NCI-H1436 (cell line): ENCODE measurements at regions not wholly inside any gene's neighbourhood (a gene's known extent, or its start where the extent isn't known, plus 50 kb on each side); places are given as distances from the start of the nearest gene placed in this dataset.
"Not testable (repeated sequence)": the region's sequence is repeated elsewhere in the genome, so short reads cannot be mapped to it uniquely, and the experiment has no call there.

ENCODE experiments used
- DNase-seq: peaks from one replicate; lab custom pipeline; 2025; lab: John Stamatoyannopoulos, UW

- no peak for DNase-seq
Measured at GRCh38 chr9:108765265-108765664, 90.5 kb downstream of the ACTL7B start.

DNA sequence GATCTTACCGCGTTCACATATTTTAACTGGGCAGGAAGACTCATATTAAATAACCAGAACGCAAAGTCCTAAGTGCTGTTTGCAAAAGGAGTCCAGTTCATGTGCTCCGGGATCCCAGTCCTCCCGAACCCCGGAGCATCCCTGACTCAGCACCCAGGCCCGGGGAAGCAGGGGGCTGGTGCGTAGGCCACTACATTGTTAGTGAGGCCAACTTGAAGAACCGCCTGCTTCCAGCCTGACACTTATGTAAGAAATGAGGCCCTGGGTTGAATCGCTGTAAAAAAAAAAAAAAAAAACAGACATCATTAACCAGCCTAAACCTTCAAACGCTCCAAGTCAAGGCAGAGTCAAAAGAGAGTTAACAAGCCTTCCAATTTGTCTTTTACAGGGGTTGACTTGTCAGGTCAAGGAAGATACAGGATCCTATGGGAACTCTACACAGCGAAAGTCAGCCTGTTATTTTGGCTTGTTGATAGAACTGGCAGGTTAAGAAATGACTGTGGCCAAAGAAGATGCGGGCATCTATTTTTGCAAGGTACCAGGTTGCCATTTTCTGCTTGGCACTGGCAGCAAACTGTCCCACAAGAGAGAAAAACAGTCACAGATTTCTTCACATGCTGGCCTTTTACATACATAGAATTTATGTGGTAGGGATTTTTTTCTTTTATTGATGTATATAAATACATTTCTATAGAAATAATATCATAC is 93.3 kb downstream of the ACTL7B start:
- DNase-seq = no peak

- peak; percentile 46 for DNase-seq
Measured at GRCh38 chr9:108761655-108762347, 94.0 kb downstream of the ACTL7B start.

- no peak for DNase-seq
Measured at GRCh38 chr9:108760841-108761240, 94.9 kb downstream of the ACTL7B start.

GRCh38 chr9:108759835-108760234 is 96.0 kb downstream of the ACTL7B start:
- no peak for DNase-seq

- no peak for DNase-seq
Measured at GRCh38 chr9:108759399-108759798, 96.4 kb downstream of the ACTL7B start.

DNA sequence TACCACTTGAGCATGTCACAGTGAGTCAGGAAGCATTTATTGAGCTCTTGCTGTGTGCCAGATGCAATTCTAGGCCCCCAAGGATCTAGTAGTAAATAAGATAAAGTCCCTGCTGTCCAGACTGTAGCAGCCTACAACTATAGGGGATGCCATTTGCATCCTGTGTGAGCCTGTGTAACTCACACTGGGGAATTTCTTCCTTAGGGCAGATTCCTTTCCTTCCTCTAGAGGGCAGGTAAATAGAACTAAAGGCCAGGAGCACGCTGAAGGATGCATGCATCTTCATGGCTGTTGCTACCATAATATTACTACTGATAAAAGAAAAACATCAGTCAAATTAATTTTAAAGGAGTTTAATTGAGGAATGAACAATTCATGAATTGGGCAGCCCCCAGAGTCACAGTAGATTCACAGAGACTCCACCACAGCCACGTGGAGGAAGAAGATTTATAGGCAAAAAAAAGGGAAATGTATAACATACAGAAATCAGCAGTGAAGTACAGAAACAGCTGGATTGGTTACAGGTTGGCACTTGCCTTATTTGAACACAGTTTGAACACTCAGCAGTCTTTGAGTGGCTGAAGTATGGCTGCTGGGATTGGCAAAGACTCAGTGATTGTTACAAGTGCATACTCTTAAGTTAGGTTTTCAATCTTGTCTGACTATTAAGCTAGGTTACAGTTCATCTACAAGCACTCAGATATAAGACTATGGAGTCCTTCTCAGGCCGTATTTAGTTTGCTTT is 98.9 kb downstream of the ACTL7B start:
- no peak for DNase-seq

DNA sequence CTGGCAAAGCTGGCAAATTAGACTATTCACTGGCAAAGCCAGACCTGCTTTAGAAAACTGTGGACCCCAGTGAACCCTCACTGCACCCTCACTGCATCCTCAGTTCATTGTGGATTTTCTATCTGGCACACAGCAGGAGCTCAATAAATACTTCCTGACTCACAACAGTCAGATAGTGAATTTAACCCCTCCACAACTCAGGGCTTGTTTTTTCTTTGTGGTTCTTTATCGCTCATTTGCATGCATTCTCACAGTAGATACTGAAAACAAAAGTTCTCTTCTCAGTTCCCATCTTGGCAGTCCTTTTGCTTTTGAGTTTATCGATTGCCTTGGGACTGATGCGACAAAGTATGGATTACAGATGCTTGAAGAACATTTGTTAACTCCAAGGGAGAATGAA is 99.8 kb downstream of the ACTL7B start:
- DNase-seq = no peak

DNA sequence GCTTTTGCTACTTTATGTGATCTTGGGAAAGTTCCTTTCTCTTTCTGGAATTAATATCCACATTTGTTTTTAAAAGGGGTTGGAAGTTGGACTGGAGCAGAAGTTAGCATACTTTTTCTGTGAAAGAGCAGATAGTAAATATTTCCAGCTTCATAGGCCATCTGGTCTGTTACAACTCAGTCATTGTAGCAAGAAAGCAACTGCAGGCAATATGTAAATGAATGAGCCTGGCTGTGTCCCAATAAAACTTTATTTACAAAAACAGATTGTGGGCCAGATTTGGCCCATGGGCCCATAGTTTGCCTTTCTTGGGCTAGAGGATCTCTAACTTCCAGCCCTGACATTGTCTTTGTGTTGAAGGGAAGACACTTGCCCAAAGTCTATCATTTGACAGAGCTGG is 104.4 kb downstream of the ACTL7B start:
- no peak for DNase-seq

DNA sequence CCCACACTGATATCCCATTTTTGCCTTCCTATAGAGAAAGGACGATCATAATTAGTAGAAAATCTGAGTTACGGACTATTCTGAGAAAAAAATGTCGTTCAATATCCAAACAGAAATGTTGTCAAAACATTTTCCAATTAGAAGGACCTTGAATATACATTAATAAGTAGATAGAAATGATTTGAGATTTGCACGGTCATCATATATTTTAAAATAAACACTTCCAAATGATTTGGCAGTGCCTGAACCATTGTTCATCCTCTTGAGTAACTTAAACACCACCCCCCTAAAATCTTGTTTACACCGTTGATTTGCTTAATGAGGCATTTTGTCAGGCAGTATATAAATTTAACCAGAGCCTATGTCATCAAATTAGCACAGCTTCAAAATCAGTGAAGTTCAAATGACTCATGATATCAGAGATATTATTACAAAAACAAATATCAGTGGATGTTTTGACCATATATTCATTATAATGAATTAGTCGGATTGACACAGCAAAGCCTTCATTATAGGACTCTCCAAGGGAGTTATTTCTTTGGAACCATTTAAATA is 105.0 kb downstream of the ACTL7B start:
- DNase-seq = no peak

DNA sequence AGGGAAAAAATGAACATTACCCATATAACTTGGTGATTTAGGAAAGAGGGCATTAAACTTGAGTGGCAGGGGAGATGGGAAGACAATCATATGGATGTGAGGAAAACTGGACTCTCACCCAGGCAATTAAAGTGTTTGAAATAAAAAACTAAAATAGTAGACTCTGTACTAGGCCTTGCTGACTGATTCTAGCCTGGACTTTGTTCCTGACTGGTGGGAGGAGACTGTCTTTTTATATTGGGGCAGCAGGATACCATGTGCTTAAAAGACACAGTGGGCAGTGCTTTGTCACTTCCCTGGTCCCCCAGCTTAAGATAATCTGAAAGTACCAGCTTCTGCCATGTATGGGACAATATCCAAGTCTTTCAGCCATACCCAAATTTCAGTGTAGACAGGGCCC is 107.0 kb downstream of the ACTL7B start:
- DNase-seq = no peak

DNA sequence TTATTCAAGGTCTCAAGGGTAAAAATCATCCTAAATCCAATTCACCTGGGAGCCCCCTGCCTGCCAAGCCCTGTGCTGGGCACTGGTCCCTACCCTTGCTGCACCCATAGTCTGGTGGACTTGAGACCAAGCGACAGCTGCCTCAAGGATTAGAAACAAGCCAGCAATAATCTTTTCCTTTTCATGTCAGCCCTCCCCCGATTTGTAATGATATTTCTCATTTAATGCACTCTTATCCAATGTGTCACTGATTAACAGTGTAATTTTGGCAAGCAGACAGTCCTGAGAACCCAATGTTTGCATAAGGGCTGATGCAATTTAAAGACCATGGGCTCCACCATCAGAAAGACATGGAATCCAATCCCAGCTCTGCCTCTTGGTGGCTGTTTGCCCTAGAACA is 108.9 kb downstream of the ACTL7B start:
- DNase-seq = no peak

GRCh38 chr9:108746001-108746400 is 109.8 kb downstream of the ACTL7B start:
- no peak for DNase-seq

DNA sequence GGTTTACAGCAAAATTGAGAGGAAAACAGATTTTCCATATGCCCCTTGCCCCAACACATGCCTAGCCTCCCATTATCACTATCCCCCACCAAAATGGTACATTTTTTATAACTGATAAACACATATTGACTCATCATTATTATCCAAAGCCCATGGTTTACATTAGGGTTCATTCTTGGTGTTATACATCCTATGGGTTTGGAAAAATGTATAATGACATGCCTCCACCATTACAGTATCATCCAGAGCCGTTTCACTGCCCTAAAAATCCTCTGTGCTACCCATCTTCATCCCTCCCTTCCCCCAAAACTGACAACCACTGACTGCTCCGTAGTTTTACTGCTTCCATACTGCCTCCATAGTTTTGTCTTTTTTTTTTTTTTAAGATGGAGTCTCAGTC is 111.1 kb downstream of the ACTL7B start:
- DNase-seq = no peak

GRCh38 chr9:108743901-108744371 is 111.8 kb downstream of the ACTL7B start:
- peak; percentile 1 for DNase-seq

DNA sequence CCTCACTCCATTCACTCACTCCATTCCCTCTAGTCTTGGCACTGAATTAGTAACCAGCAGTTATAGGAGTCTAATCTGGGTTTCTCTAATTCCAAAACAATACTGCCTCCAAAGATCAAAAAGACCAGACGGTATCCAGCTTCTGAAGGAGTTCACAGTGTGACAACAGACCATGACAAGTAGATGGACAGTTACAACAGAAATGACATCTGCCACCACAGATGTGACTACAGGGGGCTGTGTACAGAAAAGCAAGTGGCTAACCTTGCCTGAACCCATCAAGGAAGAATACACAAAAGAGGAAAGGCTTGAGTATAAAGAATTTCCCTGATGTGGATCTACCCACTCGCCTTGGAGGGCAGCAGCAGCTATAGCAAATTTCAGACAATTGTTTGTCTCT is 112.4 kb downstream of the ACTL7B start:
- no peak for DNase-seq

GRCh38 chr9:108742191-108742590 is 113.6 kb downstream of the ACTL7B start:
- DNase-seq = no peak

DNA sequence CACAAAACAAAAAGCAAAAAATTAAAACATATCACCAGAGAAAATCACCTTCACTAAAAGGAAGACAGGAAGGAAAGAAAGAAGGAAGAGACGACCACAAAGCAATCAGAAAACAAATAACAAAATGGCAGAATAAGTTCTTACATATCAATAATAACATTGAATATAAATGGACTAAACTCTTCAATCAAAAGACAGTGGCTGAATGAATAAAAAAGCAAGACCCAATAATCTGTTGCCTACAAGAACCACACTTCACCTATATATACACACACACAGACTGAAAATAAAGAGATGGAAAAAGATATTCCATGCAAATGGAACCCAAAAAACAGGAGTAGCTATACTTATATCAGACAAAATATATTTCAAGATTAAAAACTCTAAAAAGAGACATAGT is 124.5 kb downstream of the ACTL7B start:
- DNase-seq = not testable (repeated sequence)

DNA sequence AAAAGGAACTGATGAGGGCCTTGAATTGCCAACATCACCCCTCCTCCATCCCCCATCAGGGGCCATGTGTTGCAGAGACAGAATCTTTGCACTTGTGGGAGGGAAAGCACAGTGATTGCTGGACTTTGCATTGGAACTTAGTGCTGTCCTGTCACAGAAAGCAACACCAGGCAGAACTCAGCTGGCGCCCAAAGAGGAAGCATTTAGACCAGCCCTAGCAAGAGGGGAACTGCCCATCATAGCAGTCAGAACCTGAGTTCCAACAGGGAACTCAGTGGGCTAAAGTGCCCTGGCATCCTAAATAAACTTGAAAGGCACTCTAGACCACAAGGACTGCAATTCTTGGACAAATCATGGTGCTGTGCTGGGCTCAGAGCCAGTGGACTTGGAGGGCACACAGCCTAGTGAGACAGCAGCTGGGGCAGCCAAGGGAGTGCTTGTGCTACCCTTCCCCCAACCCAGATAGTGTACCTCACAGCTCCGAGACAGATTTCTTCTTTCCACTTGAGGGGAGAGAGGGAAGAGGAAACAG is 128.1 kb downstream of the ACTL7B start:
- DNase-seq = no peak

GRCh38 chr9:108724652-108725051 is 131.1 kb downstream of the ACTL7B start:
- no peak for DNase-seq

DNA sequence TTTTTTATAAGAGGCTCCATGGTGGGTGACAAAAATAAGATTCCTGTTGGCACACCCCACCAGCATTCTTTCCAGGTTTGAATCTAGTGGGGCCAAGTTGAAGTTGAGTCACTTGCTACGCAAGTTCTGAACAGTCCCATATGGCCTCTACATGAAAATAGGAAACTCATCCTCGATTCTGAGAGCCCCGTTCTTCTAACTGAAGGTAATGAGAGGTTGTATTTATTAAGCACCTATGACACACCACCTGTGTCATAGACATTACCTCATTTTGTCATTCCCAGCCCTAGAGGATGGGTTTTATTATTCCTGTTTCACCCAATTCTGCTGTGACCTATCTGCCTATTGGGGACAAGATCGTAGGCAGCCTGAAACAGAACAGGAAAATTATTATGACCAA is 131.7 kb downstream of the ACTL7B start:
- DNase-seq = no peak

GRCh38 chr9:108722396-108722795 is 133.4 kb downstream of the ACTL7B start:
- no peak for DNase-seq
